GM23248 (cell line): ENCODE measurements at regions not wholly inside any gene's neighbourhood (a gene's known extent, or its start where the extent isn't known, plus 50 kb on each side); places are given as distances from the start of the nearest gene placed in this dataset.
"Not testable (repeated sequence)": the region's sequence is repeated elsewhere in the genome, so short reads cannot be mapped to it uniquely, and the experiment has no call there.

ENCODE experiments used
- DNase-seq: peaks from one replicate; pipeline ENCODE4 v3.0.0-alpha.2; 2015
- H2AFZ ChIP-seq: fragments of 200-600 bp; sonication (generic); 2 replicates; pipeline ENCODE4 v1.6.1; 2016; ENCODE audit warnings: antibody characterized with exemption
- H3F3A ChIP-seq: fragments of 200-600 bp; sonication (generic); 2 replicates; pipeline ENCODE4 v1.6.1; 2016; ENCODE audit warnings: mild to moderate bottlenecking, antibody characterized with exemption, mixed run types; ENCODE audit not compliant: insufficient read depth
- H3K27ac ChIP-seq: fragments of 200-600 bp; sonication (generic); 2 replicates; pipeline ENCODE4 v1.5.1; 2016; ENCODE audit warnings: mild to moderate bottlenecking
- H3K27me3 ChIP-seq: fragments of 200-600 bp; sonication (generic); replicated peaks from 2 replicates; pipeline ENCODE4 v1.6.1; 2016; ENCODE audit warnings: mild to moderate bottlenecking; ENCODE audit not compliant: insufficient read depth
- H3K36me3 ChIP-seq: fragments of 200-600 bp; sonication (generic); 2 replicates; pipeline ENCODE4 v1.6.1; 2016; ENCODE audit warnings: low read depth, mild to moderate bottlenecking
- H3K4me1 ChIP-seq: fragments of 200-600 bp; sonication (generic); 2 replicates; pipeline ENCODE4 v1.6.1; 2016; ENCODE audit warnings: mild to moderate bottlenecking; ENCODE audit not compliant: insufficient read depth
- H3K4me2 ChIP-seq: fragments of 200-600 bp; sonication (generic); one replicate; pipeline ENCODE4 v1.6.1; 2016; ENCODE audit warnings: mild to moderate bottlenecking; ENCODE audit not compliant: unreplicated experiment
- H3K4me3 ChIP-seq: fragments of 200-600 bp; sonication (generic); 2 replicates; pipeline ENCODE4 v1.5.1; 2016; ENCODE audit warnings: mild to moderate bottlenecking
- H3K79me2 ChIP-seq: fragments of 200-600 bp; sonication (generic); 2 replicates; pipeline ENCODE4 v1.6.1; 2016; ENCODE audit warnings: mild to moderate bottlenecking; ENCODE audit not compliant: insufficient read depth
- H3K9ac ChIP-seq: fragments of 200-600 bp; sonication (generic); 2 replicates; pipeline ENCODE4 v1.6.1; 2016; ENCODE audit warnings: mild to moderate bottlenecking
- H3K9me2 ChIP-seq: fragments of 200-600 bp; sonication (generic); 2 replicates; pipeline ENCODE4 v1.6.1; 2016; ENCODE audit warnings: mixed run types, mild to moderate bottlenecking, moderate library complexity; ENCODE audit not compliant: insufficient read depth
- H3K9me3 ChIP-seq: fragments of 200-600 bp; sonication (generic); one replicate; pipeline ENCODE4 v1.6.1; 2017; ENCODE audit warnings: low read depth
- H4K20me1 ChIP-seq: fragments of 200-600 bp; sonication (generic); 2 replicates; pipeline ENCODE4 v1.6.0; 2016; ENCODE audit not compliant: insufficient read depth
- EZH2 ChIP-seq: fragments of 200-600 bp; sonication (generic); IDR thresholded peaks from 2 replicates; pipeline ENCODE4 v1.6.1; 2018; ENCODE audit warnings: antibody characterized with exemption, mild to moderate bottlenecking; ENCODE audit not compliant: insufficient read depth, poor library complexity, severe bottlenecking
- EZH2phosphoT487 ChIP-seq: fragments of 200-600 bp; sonication (generic); IDR thresholded peaks from 2 replicates; pipeline ENCODE4 v1.6.1; 2018; ENCODE audit warnings: antibody characterized with exemption, moderate library complexity, mild to moderate bottlenecking, low read depth; ENCODE audit not compliant: insufficient read depth
- WGBS, 2 experiments: methylation state at CpG; one replicate each; pipeline ENCODE4 v1.1.6; 2015 to 2017; ENCODE audit warnings: low lambda C conversion rate in 2 of 2, low coverage in 1 of 2; ENCODE audit errors: missing lambda C conversion rate in 2 of 2; 5-methylcytosine and 5-hydroxymethylcytosine counted together
- in situ Hi-C: fragments of 300-500 bp; cut with MboI; formaldehyde crosslinking; loops from 2 replicates; pipeline ENCODE4 v1.15.0; 2020

DNA sequence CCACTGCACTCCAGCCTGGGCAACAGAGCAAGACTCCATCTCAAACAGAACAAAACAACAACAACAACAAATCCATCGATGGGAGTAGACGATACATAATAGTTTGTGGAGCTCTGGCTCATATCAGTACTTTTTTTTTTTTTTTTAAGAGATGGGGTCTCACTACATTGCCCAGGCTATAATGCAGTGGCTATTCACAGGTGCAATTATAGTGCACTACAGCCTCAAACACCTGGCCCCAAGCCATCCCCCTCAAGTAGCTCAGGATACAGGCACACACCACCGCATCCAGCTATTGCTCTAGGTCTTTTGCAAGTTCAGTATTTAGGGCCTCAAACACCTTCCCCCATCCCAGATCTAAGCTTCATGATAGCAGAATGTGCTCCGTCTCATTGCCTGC lies 110.6 kb downstream of the KATNIP start:
- DNase-seq = no peak
- Histone ChIP-seq H3K9ac (no peak overlapping the region), H3K9me2 (no peaks in the 10 kb centered on the region), H3K36me3 (no peaks in the 10 kb centered on the region), H2AFZ (no peak overlapping the region), H3F3A (no peaks in the 10 kb centered on the region), H3K79me2 (no peaks in the 10 kb centered on the region), H3K9me3 (no peaks in the 10 kb centered on the region), H3K4me3 (no peak overlapping the region), H3K4me1 (no peaks in the 10 kb centered on the region), H3K27ac (no peak overlapping the region), H3K27me3 (no peaks in the 10 kb centered on the region), H4K20me1 (no peaks in the 10 kb centered on the region), H3K4me2 (no peak overlapping the region)
- in situ Hi-C loops = no loop called here
- WGBS, 2 experiments = 87 to 88% methylated on average over 4 of the region's 4 CpGs
- TF ChIP-seq EZH2phosphoT487 (no peak), EZH2 (no peak)

- H3K36me3 ChIP-seq, H4K20me1 ChIP-seq, H3F3A ChIP-seq, H3K79me2 ChIP-seq, H3K9ac ChIP-seq, in situ Hi-C loops, H3K27me3 ChIP-seq, DNase-seq, H3K27ac ChIP-seq, H2AFZ ChIP-seq, H3K9me3 ChIP-seq, H3K4me3 ChIP-seq, H3K4me2 ChIP-seq, H3K9me2 ChIP-seq, H3K4me1 ChIP-seq: not testable (repeated sequence)
- WGBS, 2 experiments = 97 to 98% methylated on average over 7 of the region's 7 CpGs
Observed at GRCh38 chr16:27663235-27663634, 113.3 kb downstream of the KATNIP start.

- H3K9me3 ChIP-seq = no peaks in the 10 kb centered on the region
Observed at GRCh38 chr16:27665881-27666280, 115.9 kb downstream of the KATNIP start.

DNA sequence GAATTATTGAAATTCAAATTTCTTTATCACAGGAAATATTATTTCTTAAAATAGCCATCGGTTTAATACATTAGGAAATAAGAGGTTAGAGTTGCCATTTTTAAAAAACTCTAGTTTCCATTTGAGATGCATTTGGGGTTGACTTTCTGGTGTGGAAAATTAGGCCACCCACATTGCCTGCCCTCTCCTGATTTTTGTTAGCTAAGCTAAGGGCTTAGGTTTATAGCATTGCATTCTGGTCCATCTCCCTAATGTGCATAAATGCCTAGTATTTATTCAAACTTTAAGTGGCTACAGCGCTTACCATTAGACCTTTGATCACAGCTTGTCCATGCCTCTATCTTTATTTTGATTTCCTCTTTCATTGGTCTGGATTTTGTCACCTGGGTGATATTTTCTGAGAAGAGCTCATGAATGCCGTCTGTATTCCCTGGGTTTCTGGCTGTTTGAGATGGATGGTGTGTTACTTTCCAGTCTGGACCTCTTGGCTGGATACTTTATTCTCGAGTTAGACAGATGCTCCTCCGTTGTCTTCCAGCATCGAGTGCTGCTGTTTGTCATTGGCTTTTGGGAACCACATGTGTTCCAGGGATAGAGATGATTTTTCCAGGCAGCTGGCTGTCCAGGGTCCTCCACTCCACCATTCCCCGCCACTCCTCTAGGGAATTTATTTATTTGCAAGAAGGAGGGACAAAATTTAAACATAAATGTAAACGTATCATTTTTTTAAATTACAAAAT lies 120.3 kb downstream of the KATNIP start:
- no peak overlapping the region for H3K27ac ChIP-seq
- no peaks in the 10 kb centered on the region for H3K36me3 ChIP-seq
- H3K79me2 ChIP-seq = no peaks in the 10 kb centered on the region
- H3K4me1 ChIP-seq = no peaks in the 10 kb centered on the region
- no peak overlapping the region for H3K4me2 ChIP-seq
- H3K9me3 ChIP-seq = no peaks in the 10 kb centered on the region
- no peak overlapping the region for H2AFZ ChIP-seq
- H3K4me3 ChIP-seq = no peak overlapping the region
- no peaks in the 10 kb centered on the region for H4K20me1 ChIP-seq
- H3K9me2 ChIP-seq = no peaks in the 10 kb centered on the region
- 60 to 63% methylated on average over 8 of the region's 8 CpGs for WGBS, 2 experiments
- H3F3A ChIP-seq = no peaks in the 10 kb centered on the region
- H3K27me3 ChIP-seq = no peaks in the 10 kb centered on the region
- no peak for DNase-seq
- in situ Hi-C loops = no loop called here
- no peak overlapping the region for H3K9ac ChIP-seq
- TF ChIP-seq EZH2phosphoT487 (no peak), EZH2 (no peak)

More at GRCh38 chr16:27665881-27666280, 115.9 kb downstream of the KATNIP start:
- no peak for DNase-seq
- Histone ChIP-seq H3K9ac (no peak overlapping the region), H3K79me2 (no peaks in the 10 kb centered on the region), H2AFZ (no peak overlapping the region), H3K9me2 (no peaks in the 10 kb centered on the region), H3K4me2 (no peak overlapping the region), H3K27me3 (no peaks in the 10 kb centered on the region), H3K4me1 (no peaks in the 10 kb centered on the region), H3K4me3 (no peak overlapping the region), H3F3A (no peaks in the 10 kb centered on the region), H4K20me1 (no peaks in the 10 kb centered on the region), H3K36me3 (no peaks in the 10 kb centered on the region), H3K27ac (no peak overlapping the region)
- TF ChIP-seq EZH2 (no peak), EZH2phosphoT487 (no peak)
- in situ Hi-C loops = no loop called here

GRCh38 chr16:27671410-27671809 lies 121.5 kb downstream of the KATNIP start:
- H3K9me3 ChIP-seq = no peaks in the 10 kb centered on the region
- H2AFZ ChIP-seq = no peak overlapping the region
- H3K4me2 ChIP-seq = no peak overlapping the region
- no peak for DNase-seq
- no peaks in the 10 kb centered on the region for H3K27me3 ChIP-seq
- no peaks in the 10 kb centered on the region for H3K79me2 ChIP-seq
- H3K4me1 ChIP-seq = peaks cover 4% of the 10 kb centered on the region; the same call in 1 of the 2 replicates
- peaks cover 5% of the 10 kb centered on the region; the same call in 1 of the 2 replicates for H3F3A ChIP-seq
- in situ Hi-C loops = no loop called here
- H3K9ac ChIP-seq = no peak overlapping the region
- TF ChIP-seq EZH2phosphoT487 = no peak
- TF ChIP-seq EZH2 = no peak
- WGBS, 2 experiments = 95 to 98% methylated on average over 8 of the region's 8 CpGs
- H4K20me1 ChIP-seq = no peaks in the 10 kb centered on the region
- H3K36me3 ChIP-seq = no peaks in the 10 kb centered on the region
- no peaks in the 10 kb centered on the region for H3K9me2 ChIP-seq
- no peak overlapping the region for H3K4me3 ChIP-seq
- no peak overlapping the region for H3K27ac ChIP-seq
